Calu3 (cell line): ENCODE measurements at regions not wholly inside any gene's neighbourhood (a gene's known extent, or its start where the extent isn't known, plus 50 kb on each side); places are given as distances from the start of the nearest gene placed in this dataset.

ENCODE experiments used
- BruUV-seq: library from RNA; stranded (reverse); fragments of 400-500 nt; replicated peaks from 2 replicates; lab custom pipeline; 2021; lab: Mats Ljungman, UMichigan
- CTCF ChIA-PET: fragments of 300-600 bp; sonication (Branson Sonifier 250); formaldehyde crosslinking; loops from one replicate; lab custom pipeline; 2022; ENCODE audit warnings: antibody characterized with exemption; lab: Charles Lee
- DNase-seq: peaks from one replicate; pipeline ENCODE4 v3.0.0; 2022
- H3K27ac Mint-ChIP-seq: one replicate; pipeline ENCODE4 v1.8.0; 2022; ENCODE audit warnings: mixed read lengths; ENCODE audit not compliant: unreplicated experiment
- H3K27me3 Mint-ChIP-seq: one replicate; pipeline ENCODE4 v1.8.0; 2022; ENCODE audit warnings: mixed read lengths; ENCODE audit not compliant: unreplicated experiment
- H3K36me3 Mint-ChIP-seq: one replicate; pipeline ENCODE4 v1.8.0; 2022; ENCODE audit warnings: mild to moderate bottlenecking, moderate library complexity, mixed read lengths; ENCODE audit not compliant: insufficient read depth, unreplicated experiment
- H3K4me1 Mint-ChIP-seq: one replicate; pipeline ENCODE4 v1.8.0; 2022; ENCODE audit warnings: mild to moderate bottlenecking, low read depth, mixed read lengths; ENCODE audit not compliant: unreplicated experiment
- H3K4me3 Mint-ChIP-seq: one replicate; pipeline ENCODE4 v1.8.0; 2022; ENCODE audit warnings: mild to moderate bottlenecking, low read depth, moderate library complexity, mixed read lengths; ENCODE audit not compliant: unreplicated experiment
- H3K9me3 Mint-ChIP-seq: one replicate; pipeline ENCODE4 v1.8.0; 2022; ENCODE audit warnings: low read depth, mixed read lengths; ENCODE audit not compliant: unreplicated experiment
- intact Hi-C: fragments of 100-400 bp; cut with micrococcal nuclease; formaldehyde crosslinking; loops from one replicate; pipeline ENCODE4 v1.10.0; 2022; ENCODE audit not compliant: unreplicated experiment
- TF ChIP-seq, protein P1 (sequence below): fragments of 200-600 bp; IDR thresholded peaks from one replicate; pipeline ENCODE4 v1.8.0; 2022; ENCODE audit warnings: antibody characterized with exemption; ENCODE audit not compliant: unreplicated experiment

DNA sequence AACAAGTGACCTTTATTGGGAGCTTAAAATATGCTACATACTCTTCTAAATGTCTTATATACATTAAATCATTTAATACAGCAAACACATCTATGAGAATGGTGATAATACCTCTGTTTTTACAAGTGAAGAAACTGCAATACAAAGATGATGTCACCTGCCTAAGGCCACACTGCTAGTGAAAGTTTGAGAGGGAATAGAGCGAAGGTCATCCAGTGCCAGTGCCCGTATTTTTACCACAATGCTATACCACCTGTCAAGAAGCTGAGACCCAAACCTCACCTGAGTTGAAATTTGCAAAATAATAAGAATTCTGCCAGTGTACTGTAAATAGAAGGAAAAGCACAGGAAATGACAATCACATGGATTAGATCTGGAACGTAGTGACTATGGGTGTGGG lies 200.4 kb upstream of the TMPRSS15 start:
- no peaks in the 10 kb centered on the region for H3K27me3 Mint-ChIP-seq
- no peak overlapping the region for H3K4me3 Mint-ChIP-seq
- peaks cover 4% of the 10 kb centered on the region for H3K9me3 Mint-ChIP-seq
- CTCF ChIA-PET, result no interaction called here
- H3K4me1 Mint-ChIP-seq, result no peaks in the 10 kb centered on the region
- intact Hi-C loops, result no loop called here
- no peaks in the 10 kb centered on the region for H3K36me3 Mint-ChIP-seq
- no peak for DNase-seq
- no TSS peak for BruUV-seq
- TF ChIP-seq, protein P1, sequence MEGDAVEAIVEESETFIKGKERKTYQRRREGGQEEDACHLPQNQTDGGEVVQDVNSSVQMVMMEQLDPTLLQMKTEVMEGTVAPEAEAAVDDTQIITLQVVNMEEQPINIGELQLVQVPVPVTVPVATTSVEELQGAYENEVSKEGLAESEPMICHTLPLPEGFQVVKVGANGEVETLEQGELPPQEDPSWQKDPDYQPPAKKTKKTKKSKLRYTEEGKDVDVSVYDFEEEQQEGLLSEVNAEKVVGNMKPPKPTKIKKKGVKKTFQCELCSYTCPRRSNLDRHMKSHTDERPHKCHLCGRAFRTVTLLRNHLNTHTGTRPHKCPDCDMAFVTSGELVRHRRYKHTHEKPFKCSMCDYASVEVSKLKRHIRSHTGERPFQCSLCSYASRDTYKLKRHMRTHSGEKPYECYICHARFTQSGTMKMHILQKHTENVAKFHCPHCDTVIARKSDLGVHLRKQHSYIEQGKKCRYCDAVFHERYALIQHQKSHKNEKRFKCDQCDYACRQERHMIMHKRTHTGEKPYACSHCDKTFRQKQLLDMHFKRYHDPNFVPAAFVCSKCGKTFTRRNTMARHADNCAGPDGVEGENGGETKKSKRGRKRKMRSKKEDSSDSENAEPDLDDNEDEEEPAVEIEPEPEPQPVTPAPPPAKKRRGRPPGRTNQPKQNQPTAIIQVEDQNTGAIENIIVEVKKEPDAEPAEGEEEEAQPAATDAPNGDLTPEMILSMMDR, result no peak
- H3K27ac Mint-ChIP-seq, result no peak overlapping the region

DNA sequence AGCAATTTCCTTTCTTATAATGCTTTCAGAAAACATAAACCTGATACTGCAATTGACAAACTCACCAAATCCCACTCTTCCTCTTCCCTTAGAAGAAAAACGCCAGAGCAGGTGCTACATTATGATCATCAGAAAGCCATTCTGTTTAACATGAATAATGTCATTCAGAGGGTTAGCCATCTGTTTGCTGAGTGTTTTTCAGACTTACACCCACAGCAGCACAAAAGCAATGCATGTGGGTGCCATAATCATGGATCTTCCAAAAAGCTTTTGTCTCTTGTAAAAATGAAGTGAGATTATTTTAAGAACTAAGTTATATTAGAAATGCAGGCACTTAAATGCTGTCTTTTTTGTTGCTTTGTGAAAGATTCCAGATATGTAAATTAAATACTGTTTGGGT lies 204.6 kb upstream of the TMPRSS15 start:
- no peak overlapping the region for H3K4me3 Mint-ChIP-seq
- TF ChIP-seq, protein P1, result no peak
- intact Hi-C loops, result no loop called here
- CTCF ChIA-PET, result no interaction called here
- no peaks in the 10 kb centered on the region for H3K27me3 Mint-ChIP-seq
- H3K4me1 Mint-ChIP-seq, result no peaks in the 10 kb centered on the region
- H3K36me3 Mint-ChIP-seq, result no peaks in the 10 kb centered on the region
- DNase-seq, result no peak
- peaks cover 2% of the 10 kb centered on the region for H3K9me3 Mint-ChIP-seq
- no peak overlapping the region for H3K27ac Mint-ChIP-seq
- BruUV-seq, result no TSS peak

DNA sequence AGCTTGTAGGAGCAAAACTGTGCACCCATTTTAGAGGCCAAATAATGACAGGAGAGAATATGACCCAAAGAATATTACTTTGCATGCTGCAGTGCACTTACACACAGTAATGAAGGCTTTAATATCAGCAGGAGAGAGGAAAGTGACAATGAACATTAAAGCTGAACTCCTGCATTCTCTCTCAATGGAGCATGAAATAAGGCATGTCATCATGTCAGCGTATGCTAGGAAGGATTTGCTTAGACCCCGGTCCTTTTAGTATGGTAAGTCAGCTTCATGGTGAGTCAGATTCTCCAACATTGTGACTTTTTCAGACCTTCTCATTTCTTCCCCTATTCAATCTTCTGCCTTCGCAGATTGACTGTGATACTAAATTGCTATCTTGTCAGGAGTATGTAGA lies 210.7 kb upstream of the TMPRSS15 start:
- intact Hi-C loops, result no loop called here
- no peak for DNase-seq
- no peaks in the 10 kb centered on the region for H3K4me1 Mint-ChIP-seq
- CTCF ChIA-PET, result no interaction called here
- TF ChIP-seq, protein P1, result no peak
- no peaks in the 10 kb centered on the region for H3K27me3 Mint-ChIP-seq
- H3K36me3 Mint-ChIP-seq, result no peaks in the 10 kb centered on the region
- BruUV-seq, result no TSS peak
- H3K9me3 Mint-ChIP-seq, result peaks cover 4% of the 10 kb centered on the region
- H3K4me3 Mint-ChIP-seq, result no peak overlapping the region
- H3K27ac Mint-ChIP-seq, result no peak overlapping the region

GRCh38 chr21:18617291-18617690 lies 213.7 kb upstream of the TMPRSS15 start:
- TF ChIP-seq, protein P1, result no peak
- CTCF ChIA-PET, result no interaction called here
- no peaks in the 10 kb centered on the region for H3K4me1 Mint-ChIP-seq
- no peak for DNase-seq
- intact Hi-C loops, result no loop called here
- no peaks in the 10 kb centered on the region for H3K36me3 Mint-ChIP-seq
- no peak overlapping the region for H3K27ac Mint-ChIP-seq
- no peaks in the 10 kb centered on the region for H3K27me3 Mint-ChIP-seq
- no TSS peak for BruUV-seq
- H3K9me3 Mint-ChIP-seq, result peaks cover 2% of the 10 kb centered on the region
- no peak overlapping the region for H3K4me3 Mint-ChIP-seq
